Transverse colon (tissue), 4 donors: ENCODE measurements at regions not wholly inside any gene's neighbourhood (a gene's known extent, or its start where the extent isn't known, plus 50 kb on each side); places are given as distances from the start of the nearest gene placed in this dataset.

Source experiments
- DNase-seq: peaks from one replicate; pipeline ENCODE4 v3.0.0-alpha.2; 2019
- H3K27ac ChIP-seq, 4 donors: fragments of 200-600 bp; sonication (generic); 2 replicates each; pipeline ENCODE4 v1.5.1; 2016 to 2018; ENCODE audit warnings: inconsistent platforms in 4 of 4
- H3K27me3 ChIP-seq: fragments of 200-600 bp; sonication (generic); 2 replicates; pipeline ENCODE4 v1.5.1; 2017; ENCODE audit warnings: inconsistent platforms
- H3K36me3 ChIP-seq, 4 donors: fragments of 200-600 bp; sonication (generic); 2 replicates each; pipeline ENCODE4 v1.5.1; 2017 to 2019; ENCODE audit warnings: inconsistent platforms in 4 of 4
- H3K4me1 ChIP-seq, 4 donors: fragments of 200-600 bp; sonication (generic); 2 replicates each; pipeline ENCODE4 v1.5.1; 2017 to 2020; ENCODE audit warnings: inconsistent platforms in 4 of 4
- H3K4me3 ChIP-seq, 4 donors: fragments of 200-600 bp; sonication (generic); 1 replicate in 1 of 4; 2 replicates in 3 of 4; pipeline versions ENCODE4 v1.5.1 to v1.6.1; 2017 to 2019; ENCODE audit warnings: inconsistent platforms in 4 of 4
- H3K9me3 ChIP-seq, 2 donors: fragments of 200-600 bp; sonication (generic); 2 replicates each; pipeline ENCODE4 v1.5.1; 2017 to 2019; ENCODE audit warnings: inconsistent platforms in 2 of 2
- CTCF ChIP-seq, 5 experiments: fragments of 200-600 bp in 3 of 5; fragments of 450-650 bp in 2 of 5; sonication (generic) in 3 of 5; IDR thresholded peaks; 1 replicate in 2 of 5; 2 replicates in 3 of 5; pipeline ENCODE4 v1.5.1; 2016 to 2017; ENCODE audit warnings: antibody characterized with exemption in 5 of 5, inconsistent platforms in 3 of 5, mild to moderate bottlenecking in 2 of 5, moderate library complexity in 1 of 5
- EP300 ChIP-seq: sonication (generic); formaldehyde crosslinking; IDR thresholded peaks from one replicate; pipeline ENCODE4 v1.6.1; 2017; ENCODE audit warnings: antibody characterized with exemption, low read depth
- POLR2A ChIP-seq: fragments of 450-650 bp; IDR thresholded peaks from one replicate; pipeline ENCODE4 v1.6.1; 2016; ENCODE audit warnings: antibody characterized with exemption, mild to moderate bottlenecking, moderate library complexity
- POLR2AphosphoS5 ChIP-seq, 3 donors: sonication (generic); formaldehyde crosslinking; IDR thresholded peaks; one replicate each; pipeline ENCODE4 v1.6.1; 2016; ENCODE audit warnings: antibody characterized with exemption in 3 of 3
- WGBS, 2 donors: methylation state at CpG; one replicate each; pipeline ENCODE4 v1.1.5; 2018; ENCODE audit warnings: low coverage in 1 of 2; 5-methylcytosine and 5-hydroxymethylcytosine counted together
- in situ Hi-C, 4 donors: fragments of 200-750 bp; cut with MboI; loops; one replicate each; pipeline versions ENCODE4 v1.15.0 to v1.15.1; 2017; ENCODE audit warnings: low sequenced_read_pairs in 3 of 4, low pct_ligation_motif_present in 1 of 4, low pct_unique_long_range_greater_than_20kb in 1 of 4
- intact Hi-C: fragments of 100-400 bp; cut with DNase I; formaldehyde crosslinking; loops from one replicate; pipeline ENCODE4 v1.15.1; 2023; ENCODE audit warnings: low total_unique reads

GRCh38 chr7:84546403-84546802, 351.8 kb upstream of the SEMA3A start:
- Histone ChIP-seq H3K9me3 (no peaks in the 10 kb centered on the region), H3K4me1 (no peaks in the 10 kb centered on the region), H3K27ac (no peak overlapping the region), H3K27me3 (no peaks in the 10 kb centered on the region), H3K36me3 (no peaks in the 10 kb centered on the region), H3K4me3 (no peak overlapping the region)
- 89 to 92% methylated on average over 8 to 12 of the region's 12 CpGs for WGBS, 2 donors
- in situ Hi-C loops: no loop called here
- intact Hi-C loops: no loop called here
- TF ChIP-seq POLR2A (no peak), EP300 (no peak), CTCF (IDR thresholded peaks at IDR 0.05) (no peak), POLR2AphosphoS5 (IDR thresholded peaks at IDR 0.05) (no peak)
- DNase-seq: no peak

- in situ Hi-C loops: no loop called here
- intact Hi-C loops: no loop called here
- Histone ChIP-seq H3K4me3 (no peak overlapping the region), H3K4me1 (no peaks in the 10 kb centered on the region), H3K9me3 (no peaks in the 10 kb centered on the region), H3K27me3 (no peaks in the 10 kb centered on the region), H3K36me3 (no peaks in the 10 kb centered on the region), H3K27ac (peak overlapping the region in 2 of 4 donors; percentile 15 to 26)
- TF ChIP-seq EP300 (no peak), POLR2AphosphoS5 (IDR thresholded peaks at IDR 0.05) (no peak), POLR2A (no peak), CTCF (IDR thresholded peaks at IDR 0.05) (no peak)
- no peak for DNase-seq
- 64 to 77% methylated on average over 2 to 5 of the region's 5 CpGs for WGBS, 2 donors
These were observed 343.7 kb upstream of the SEMA3A start for GRCh38 chr7:84538268-84538667.

DNA sequence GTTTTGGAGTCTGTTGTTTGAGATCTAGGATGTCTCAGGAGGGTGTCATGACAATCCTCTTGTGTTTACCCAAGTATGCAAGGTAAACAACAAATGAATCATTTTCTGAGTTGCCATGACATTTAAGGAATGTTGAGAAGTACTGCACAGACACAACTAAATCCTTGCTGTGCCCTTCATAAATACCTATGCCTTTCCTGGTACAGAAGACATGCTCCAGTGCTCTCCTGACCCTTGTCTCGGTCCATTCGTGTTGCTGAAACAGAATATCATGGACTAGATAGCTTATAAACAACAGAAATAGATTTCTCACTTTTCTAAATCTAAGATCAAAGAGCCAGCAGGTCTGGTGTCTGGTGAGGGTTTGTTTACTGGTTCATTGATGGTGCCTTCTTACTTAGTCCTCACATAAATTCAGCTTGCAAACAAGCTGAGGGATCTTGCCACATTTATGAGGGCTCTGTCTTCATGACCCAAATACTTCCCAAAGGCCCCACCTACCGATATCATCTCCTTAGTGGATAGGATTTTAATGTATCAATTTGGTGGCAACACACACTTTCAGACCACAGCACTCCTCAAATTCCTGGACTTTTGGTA, 341.8 kb upstream of the SEMA3A start:
- WGBS, 2 donors: 67% methylated on average over 3 of the region's 3 CpGs; no CpG with 5 or more reads in 1 of the 2 donors
- Histone ChIP-seq H3K27me3 (no peaks in the 10 kb centered on the region), H3K4me3 (no peak overlapping the region), H3K4me1 (no peaks in the 10 kb centered on the region), H3K9me3 (no peaks in the 10 kb centered on the region), H3K27ac (peak overlapping the region in 1 of 4 donors; percentile 9), H3K36me3 (no peaks in the 10 kb centered on the region)
- intact Hi-C loops (no loop called here), in situ Hi-C loops (no loop called here)
- DNase-seq: no peak
- TF ChIP-seq POLR2A (no peak), EP300 (no peak), CTCF (IDR thresholded peaks at IDR 0.05) (no peak), POLR2AphosphoS5 (IDR thresholded peaks at IDR 0.05) (no peak)

DNA sequence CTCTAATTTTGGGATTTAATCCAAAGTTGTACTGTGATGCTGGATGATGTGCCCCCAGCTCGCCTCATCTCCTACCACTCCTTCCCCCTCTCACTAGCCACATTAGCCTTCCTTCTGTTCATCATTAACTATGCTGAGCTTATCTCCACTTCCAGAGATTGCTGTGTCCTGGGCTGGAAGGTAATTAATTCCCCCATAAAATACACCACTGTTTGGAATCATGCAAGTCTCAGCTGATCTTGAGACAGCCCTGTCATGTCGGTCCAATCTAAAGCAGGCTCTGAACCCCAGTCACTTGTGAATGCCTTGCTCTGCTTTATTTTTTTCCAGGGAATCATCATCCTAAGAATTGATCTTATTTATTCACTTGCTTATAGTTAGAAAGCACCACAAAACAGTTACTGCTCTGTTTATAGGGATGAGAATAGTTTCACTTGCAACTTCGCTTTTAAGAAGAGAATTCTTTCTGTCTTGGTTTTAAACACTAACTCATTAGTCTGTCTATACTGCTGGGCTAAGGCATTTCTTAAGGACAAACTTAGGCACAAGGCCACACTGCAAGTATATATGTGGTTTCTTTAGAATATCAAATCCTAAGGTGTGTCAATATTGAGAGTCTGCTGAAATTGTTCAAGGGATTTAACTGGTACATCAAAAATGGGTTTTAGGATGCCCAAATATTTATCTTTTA, 341.1 kb upstream of the SEMA3A start:
- H3K9me3 ChIP-seq: no peaks in the 10 kb centered on the region
- H3K36me3 ChIP-seq: no peaks in the 10 kb centered on the region
- TF ChIP-seq POLR2AphosphoS5 (IDR thresholded peaks at IDR 0.05) (no peak), EP300 (no peak)
- H3K4me1 ChIP-seq: no peaks in the 10 kb centered on the region
- WGBS, 2 donors: 50 to 57% methylated on average over 3 of the region's 3 CpGs
- H3K4me3 ChIP-seq: no peak overlapping the region
- intact Hi-C loops: no loop called here
- no peak for DNase-seq
- in situ Hi-C loops: no loop called here
- H3K27me3 ChIP-seq: no peaks in the 10 kb centered on the region
- H3K27ac ChIP-seq: peak overlapping the region in 1 of 4 donors; percentile 9
